Lower leg skin (tissue), 4 donors: ENCODE measurements at regions not wholly inside any gene's neighbourhood (a gene's known extent, or its start where the extent isn't known, plus 50 kb on each side); places are given as distances from the start of the nearest gene placed in this dataset.

Experiments used
- DNase-seq, 2 donors: peaks; one replicate each; pipeline ENCODE4 v3.0.0-alpha.2; 2019; ENCODE audit warnings: low spot score in 2 of 2
- H3K4me3 ChIP-seq: fragments of 200-600 bp; sonication (generic); 2 replicates; pipeline ENCODE4 v1.5.1; 2017; ENCODE audit warnings: mild to moderate bottlenecking, low read depth; ENCODE audit not compliant: poor library complexity, severe bottlenecking
- CTCF ChIP-seq, 3 donors: fragments of 450-650 bp; IDR thresholded peaks; one replicate each; pipeline ENCODE4 v1.5.1; 2016; ENCODE audit warnings: antibody characterized with exemption in 3 of 3, mild to moderate bottlenecking in 3 of 3, moderate library complexity in 2 of 3
- POLR2A ChIP-seq, 2 donors: fragments of 450-650 bp; IDR thresholded peaks; one replicate each; pipeline ENCODE4 v1.6.1; 2016 to 2017; ENCODE audit warnings: antibody characterized with exemption in 2 of 2, mild to moderate bottlenecking in 1 of 2, moderate library complexity in 1 of 2
- WGBS, 2 donors: methylation state at CpG; one replicate each; pipeline ENCODE4 v1.1.5; 2018; 5-methylcytosine and 5-hydroxymethylcytosine counted together
- intact Hi-C: fragments of 100-400 bp; cut with DNase I; formaldehyde crosslinking; loops from one replicate; pipeline ENCODE4 v1.15.0; 2023; ENCODE audit warnings: low total_unique reads

DNA sequence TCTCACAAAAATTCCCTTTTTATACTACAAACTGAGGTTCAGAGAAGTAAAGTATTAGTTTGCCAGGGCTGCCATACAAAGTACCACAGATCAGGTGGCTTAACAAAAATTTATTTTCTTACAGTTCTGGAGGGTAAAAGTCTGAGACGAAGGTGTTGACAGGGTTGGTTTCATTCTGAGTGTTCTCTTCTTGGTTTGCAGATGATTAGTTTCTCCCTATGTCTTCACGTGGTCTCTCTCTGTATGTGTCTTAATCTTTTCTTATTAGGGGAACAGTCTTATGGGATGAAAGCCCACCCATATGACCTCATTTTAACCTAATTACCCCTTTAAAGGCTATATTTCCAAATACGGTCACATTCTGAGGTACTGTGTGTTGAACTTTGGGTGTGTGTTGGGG is 274.2 kb downstream of the BRINP1 start:
- no peak overlapping the region for H3K4me3 ChIP-seq
- WGBS, 2 donors: 83 to 87% methylated on average over 3 of the region's 3 CpGs
- no peak for DNase-seq
- TF ChIP-seq POLR2A (IDR thresholded peaks at IDR 0.05) (no peak), CTCF (IDR thresholded peaks at IDR 0.05) (no peak)
- intact Hi-C loops: no loop called here

DNA sequence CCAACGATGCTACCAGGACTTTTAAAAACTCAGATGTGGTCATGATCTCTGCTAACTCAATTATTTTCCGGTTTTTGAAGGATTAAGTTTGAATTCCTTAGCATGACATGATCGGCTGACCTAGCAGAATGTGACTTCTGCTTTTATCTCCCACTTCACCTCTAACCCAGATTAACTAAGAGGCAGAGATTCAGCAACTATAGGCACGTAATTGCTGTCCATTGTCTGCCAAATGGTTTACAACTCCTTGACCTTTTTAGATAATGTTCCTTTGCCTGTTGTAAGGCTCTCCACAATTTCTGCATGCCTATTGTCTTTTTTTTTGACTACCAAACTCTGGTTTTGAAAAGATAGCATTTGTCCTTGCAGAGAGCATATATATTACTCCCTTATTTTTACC is 268.2 kb downstream of the BRINP1 start:
- H3K4me3 ChIP-seq: no peak overlapping the region
- WGBS, 2 donors: 71 to 74% methylated on average over 4 of the region's 4 CpGs
- no peak for DNase-seq
- TF ChIP-seq CTCF (IDR thresholded peaks at IDR 0.05): no peak
- TF ChIP-seq POLR2A (IDR thresholded peaks at IDR 0.05): no peak
- intact Hi-C loops: no loop called here

- 69 to 77% methylated on average over 4 of the region's 4 CpGs for WGBS, 2 donors
- DNase-seq: no peak
Observed at GRCh38 chr9:119114681-119115080, 254.6 kb downstream of the BRINP1 start.

More at GRCh38 chr9:119114681-119115080, 254.6 kb downstream of the BRINP1 start:
- H3K4me3 ChIP-seq: no peak overlapping the region
- TF ChIP-seq CTCF (IDR thresholded peaks at IDR 0.05) (no peak), POLR2A (IDR thresholded peaks at IDR 0.05) (no peak)
- intact Hi-C loops: no loop called here
